ENCODE measurements at regions not wholly inside any gene's neighbourhood (a gene's known extent, or its start where the extent isn't known, plus 50 kb on each side); places are given as distances from the start of the nearest gene placed in this dataset.
"Not testable (repeated sequence)": the region's sequence is repeated elsewhere in the genome, so short reads cannot be mapped to it uniquely, and the experiment has no call there.

GRCh38 chr9:95572381-95573151, 55.8 kb upstream of the PTCH1 start:
- DNase-seq: no peak

- no peak for DNase-seq
These were observed 53.9 kb upstream of the PTCH1 start for GRCh38 chr9:95570646-95571045.

- DNase-seq: no peak
These were observed 53.4 kb upstream of the PTCH1 start for GRCh38 chr9:95570150-95570549.

- DNase-seq: not testable (repeated sequence)
These were observed 52.0 kb upstream of the PTCH1 start for GRCh38 chr9:95568735-95569134.
